HG03575 (cell line): ENCODE measurements at regions not wholly inside any gene's neighbourhood (a gene's known extent, or its start where the extent isn't known, plus 50 kb on each side); places are given as distances from the start of the nearest gene placed in this dataset.

Source experiments
- ATAC-seq: cut with Tn5 transposase; IDR thresholded peaks from one replicate; pipeline ENCODE4 v1.9.1; 2021; ENCODE audit not compliant: unreplicated experiment, insufficient number of reproducible peaks, low FRiP score; ENCODE audit errors: extremely low read depth

DNA sequence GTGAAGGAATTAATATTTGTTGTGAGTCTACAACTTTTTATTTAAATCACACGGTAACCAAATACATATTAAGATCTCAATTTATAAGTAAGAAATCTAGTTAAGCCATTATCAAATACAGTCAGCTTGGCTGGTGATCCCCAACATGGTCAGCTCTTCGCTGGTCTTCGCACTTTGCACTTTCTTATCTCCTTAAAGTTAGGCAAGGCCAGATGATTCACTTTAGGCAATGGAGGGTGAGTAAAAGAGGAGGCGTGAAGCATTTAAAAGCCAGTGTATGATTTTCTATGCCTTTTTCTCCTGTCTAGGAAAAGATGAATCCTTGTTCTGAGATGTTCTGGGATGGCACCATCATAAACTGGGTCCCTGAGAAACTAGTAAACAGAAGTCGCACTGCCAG, 793.7 kb upstream of the ARGLU1 start:
- no peak for ATAC-seq

DNA sequence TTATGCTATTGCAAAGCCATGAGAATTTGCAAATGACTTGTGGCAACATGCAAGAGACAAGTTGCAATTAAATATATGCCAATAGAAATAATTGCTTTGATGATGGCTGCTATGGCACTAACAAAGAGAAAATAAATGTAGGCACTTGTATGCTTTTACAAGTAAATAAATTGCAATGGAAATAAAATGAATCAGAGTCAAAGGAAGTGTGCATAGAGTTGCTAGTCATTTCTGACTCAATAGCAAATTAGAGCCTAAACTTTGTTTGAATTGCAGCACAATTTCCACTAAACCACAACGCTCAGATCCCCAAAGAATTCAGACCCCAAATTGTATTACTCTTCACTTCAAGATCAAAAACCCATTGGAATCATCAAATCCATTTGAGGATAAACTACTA, 792.1 kb upstream of the ARGLU1 start:
- no peak for ATAC-seq

DNA sequence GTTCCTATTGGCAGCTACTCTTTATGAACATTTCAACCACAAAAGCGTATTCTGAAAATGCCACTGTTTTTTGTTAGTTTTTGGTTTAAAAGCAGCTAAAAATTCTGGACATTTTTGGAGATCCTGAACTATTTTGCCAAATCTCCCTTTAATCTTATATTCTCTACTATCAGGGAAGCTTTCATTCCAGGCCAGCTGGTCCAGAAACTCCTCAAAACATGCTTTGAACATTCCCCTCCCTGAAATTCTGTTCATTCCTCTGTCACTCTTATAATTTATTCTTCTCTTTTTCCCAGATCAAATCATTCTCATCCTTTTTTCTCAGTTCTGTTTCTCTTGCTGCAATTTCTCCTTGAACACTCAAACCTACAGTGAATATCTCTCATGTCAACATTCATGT, 790.9 kb upstream of the ARGLU1 start:
- no peak for ATAC-seq

GRCh38 chr13:107351305-107351704, 783.4 kb upstream of the ARGLU1 start:
- ATAC-seq, result no peak

GRCh38 chr13:107348925-107349324, 781.0 kb upstream of the ARGLU1 start:
- no peak for ATAC-seq

GRCh38 chr13:107348471-107348870, 780.5 kb upstream of the ARGLU1 start:
- no peak for ATAC-seq

DNA sequence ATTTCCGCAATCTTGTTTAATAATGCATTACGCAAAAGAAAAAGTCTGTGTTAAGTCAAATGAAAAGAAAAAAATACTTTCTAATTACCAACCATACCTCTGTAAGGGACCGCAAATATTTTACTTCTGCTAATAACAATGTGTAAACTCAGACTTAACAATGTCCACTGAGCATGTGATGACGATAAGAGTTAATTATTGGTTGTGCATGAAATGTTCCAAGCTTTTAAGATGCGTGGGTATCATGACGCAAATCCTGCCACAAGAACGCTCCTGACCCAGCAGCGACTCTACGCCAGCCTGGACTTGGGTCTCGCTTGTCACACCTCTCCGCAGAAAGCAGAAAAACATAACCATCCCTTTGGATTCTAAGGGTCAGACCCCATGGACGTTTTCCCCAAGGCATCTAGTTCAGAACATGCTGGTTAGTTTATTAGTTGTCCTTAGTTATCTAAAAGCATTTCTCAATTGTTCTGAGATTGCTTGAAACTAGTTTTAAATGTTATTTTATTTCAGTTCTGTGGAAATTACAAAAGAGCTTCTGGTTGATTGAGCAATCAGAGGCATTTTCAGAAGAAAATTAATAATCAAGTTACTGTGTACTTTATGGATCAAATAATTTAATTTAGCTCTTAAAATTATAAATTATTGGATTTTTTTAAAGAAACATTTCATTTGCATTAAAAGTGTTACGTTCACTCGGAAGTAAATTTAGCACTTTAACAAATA, 779.9 kb upstream of the ARGLU1 start:
- no peak for ATAC-seq

DNA sequence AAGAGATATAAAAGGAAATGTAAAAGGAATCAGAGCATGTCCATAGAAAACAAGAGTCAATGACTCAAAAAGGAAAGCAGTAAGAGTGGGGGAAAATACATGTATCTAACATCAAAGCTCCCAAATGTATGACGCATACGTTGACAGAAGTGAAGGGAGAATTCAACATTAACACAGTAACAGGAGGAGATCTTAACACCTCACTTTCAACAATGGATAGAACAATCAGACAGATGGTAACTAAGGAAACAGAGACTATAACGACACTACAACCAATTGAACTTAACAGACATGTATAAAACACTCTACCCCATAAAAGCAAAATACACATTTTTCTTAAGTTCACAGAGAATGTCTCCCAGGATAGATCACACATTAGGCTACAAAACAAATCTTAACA, 774.8 kb upstream of the ARGLU1 start:
- no peak for ATAC-seq

DNA sequence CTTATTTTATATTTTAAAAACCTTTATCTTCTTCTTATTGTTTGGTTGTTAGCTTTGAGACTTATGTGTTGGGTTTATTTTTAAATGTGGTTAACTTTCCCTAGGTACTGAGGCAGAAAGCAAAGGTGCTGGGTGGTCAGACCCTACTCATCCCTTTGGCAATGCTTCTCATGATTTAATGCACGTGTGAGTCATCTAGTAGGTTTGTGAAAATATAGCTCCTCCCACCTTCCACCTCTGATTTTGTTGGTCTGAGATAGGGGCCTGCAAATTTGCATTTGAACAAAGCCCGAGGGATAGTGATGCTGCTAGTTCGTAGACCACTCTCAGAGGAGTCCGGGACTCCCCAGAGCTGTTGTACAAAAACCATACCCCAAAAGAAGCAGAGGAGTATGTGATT, 771.3 kb upstream of the ARGLU1 start:
- ATAC-seq, result no peak

- ATAC-seq, result no peak
Measured at GRCh38 chr13:107332188-107332587, 764.3 kb upstream of the ARGLU1 start.

- no peak for ATAC-seq
Measured at GRCh38 chr13:107331359-107331758, 763.4 kb upstream of the ARGLU1 start.

GRCh38 chr13:107330484-107330883, 762.5 kb upstream of the ARGLU1 start:
- ATAC-seq, result no peak

DNA sequence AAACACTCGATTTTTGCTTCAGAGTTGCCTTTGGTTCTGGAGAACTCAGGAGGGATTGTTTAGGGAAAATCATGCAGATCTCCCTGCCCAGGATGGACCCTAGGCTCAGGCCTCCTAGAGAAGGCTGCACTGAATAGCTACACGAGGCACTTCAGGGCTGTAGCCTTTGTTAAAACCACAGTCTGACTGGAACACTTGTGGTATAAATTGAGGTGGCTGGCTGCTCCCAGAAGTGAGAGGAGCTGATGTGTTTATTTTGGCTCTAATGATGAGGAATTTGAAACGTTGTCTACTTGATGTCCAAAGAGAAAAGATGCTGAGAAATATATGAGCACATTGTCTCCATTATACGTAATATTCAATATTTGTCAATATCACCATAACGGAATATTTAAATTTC, 762.1 kb upstream of the ARGLU1 start:
- no peak for ATAC-seq

- ATAC-seq, result no peak
Measured at GRCh38 chr13:107324416-107325204, 756.7 kb upstream of the ARGLU1 start.

DNA sequence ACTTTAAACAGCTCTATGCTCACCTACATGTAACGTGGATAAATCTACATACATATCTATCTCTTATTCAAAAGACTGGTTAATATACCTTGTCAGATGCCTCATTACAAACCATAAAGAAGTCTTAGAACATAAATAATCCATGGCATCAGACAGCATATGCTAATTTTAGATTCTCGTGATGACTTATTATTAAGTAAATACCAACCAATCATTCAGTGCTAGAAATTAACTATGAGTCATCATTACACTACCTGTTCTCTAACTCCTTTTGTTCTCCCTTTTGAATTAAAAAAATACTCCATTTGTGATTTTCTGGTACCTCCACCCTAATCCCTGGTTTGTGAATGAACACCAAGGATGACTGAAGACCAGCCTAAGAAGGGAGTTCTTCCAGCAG, 754.3 kb upstream of the ARGLU1 start:
- ATAC-seq, result no peak

DNA sequence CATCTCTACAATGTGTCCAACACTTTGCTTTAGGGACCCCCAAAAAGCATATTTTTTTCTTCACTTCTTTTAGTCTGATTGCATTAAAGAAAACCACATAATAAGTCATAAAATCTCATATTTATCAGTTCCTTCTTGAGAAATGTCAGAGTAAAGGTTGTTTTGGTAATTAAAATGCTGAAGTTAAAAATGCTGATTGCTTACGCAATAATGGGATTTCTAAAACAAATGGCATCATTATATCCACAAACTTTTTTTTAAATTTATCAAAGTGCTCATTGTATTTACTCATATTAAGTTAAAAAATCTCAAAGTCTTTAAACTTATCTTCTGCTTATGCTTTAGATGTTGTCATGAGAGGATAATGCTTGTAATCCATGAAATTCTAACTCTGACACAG, 737.2 kb upstream of the ARGLU1 start:
- no peak for ATAC-seq

DNA sequence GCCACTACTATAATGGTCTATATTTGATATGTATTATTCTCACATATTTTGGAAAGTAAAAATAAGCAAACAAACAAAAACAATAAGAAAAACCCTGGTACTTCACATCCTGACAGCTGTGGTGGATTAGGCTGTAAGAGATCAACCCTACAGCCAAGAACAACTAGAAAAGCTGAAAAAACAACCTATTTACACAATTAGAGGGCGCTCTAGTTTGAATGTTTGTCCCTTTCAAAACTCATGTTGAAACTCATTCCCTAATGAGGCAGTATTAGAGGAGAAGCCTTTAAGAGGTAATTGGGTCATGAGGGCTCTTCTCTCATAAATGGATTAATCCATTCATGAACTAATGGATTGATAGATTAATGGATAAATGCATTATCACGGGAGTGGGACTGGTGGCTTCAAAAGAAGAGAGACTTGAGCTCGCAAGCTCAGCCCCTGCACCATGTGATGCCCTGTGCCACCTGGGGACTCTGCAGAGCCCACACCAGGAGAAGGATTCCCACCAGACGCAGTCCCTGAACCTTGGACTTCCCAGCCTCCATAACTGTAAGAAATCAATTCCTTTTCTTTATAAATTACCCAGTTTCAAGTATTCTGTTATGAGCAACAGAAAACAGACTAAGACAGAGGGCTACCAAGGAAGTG, 733.9 kb upstream of the ARGLU1 start:
- no peak for ATAC-seq

DNA sequence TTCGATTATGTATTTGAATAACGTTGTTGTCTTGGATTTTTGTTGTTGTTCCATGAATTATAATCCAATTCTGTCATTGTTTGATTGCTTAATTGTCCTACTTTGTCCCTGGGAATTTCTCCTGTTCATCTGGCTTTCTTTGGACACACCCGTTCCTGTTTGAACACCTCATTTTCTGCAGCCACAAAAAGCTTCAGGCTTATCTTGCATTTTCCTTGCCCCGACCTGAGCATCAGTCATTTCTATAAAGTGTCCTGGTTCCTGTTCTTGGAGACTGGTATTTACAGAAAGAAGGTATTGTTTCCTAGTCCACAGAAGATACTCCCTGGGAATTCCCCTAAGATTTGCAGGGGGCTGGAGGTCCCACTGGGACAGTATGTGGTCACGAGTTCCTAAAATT, 731.8 kb upstream of the ARGLU1 start:
- no peak for ATAC-seq

DNA sequence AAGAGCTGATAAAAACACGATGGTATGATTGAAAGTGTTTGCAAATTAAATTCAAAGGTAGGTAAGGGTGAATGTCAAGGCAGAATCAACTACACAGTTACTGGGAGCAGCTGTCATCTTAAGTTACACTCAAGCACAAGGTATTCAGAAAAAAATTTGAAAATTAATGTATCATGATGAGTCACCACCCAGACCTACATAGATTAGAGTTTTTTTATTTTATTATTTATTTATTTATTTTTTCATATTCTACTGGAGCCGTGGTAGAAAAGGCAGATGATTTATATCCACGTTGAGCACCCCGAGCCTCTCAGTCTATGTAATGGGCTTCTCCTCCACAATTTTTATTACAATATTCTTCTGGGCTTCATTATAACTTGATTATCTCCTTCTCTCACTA, 728.9 kb upstream of the ARGLU1 start:
- no peak for ATAC-seq
